GM12875 (cell line): ENCODE measurements at regions not wholly inside any gene's neighbourhood (a gene's known extent, or its start where the extent isn't known, plus 50 kb on each side); places are given as distances from the start of the nearest gene placed in this dataset.
A peak's percentile ranks its signal among the peaks of the same experiment; 100 is the strongest.
"Not testable (repeated sequence)": the region's sequence is repeated elsewhere in the genome, so short reads cannot be mapped to it uniquely, and the experiment has no call there.

Source experiments
- H3K4me3 ChIP-seq: one replicate; pipeline ENCODE4 v1.5.1; 2011; ENCODE audit warnings: low read depth, low read length, control low read depth
- CTCF ChIP-seq: IDR thresholded peaks from 2 replicates; pipeline ENCODE4 v1.5.1; 2011; ENCODE audit warnings: low read depth, mild to moderate bottlenecking, control low read depth, inconsistent platforms, low read length, moderate library complexity, borderline replicate concordance; ENCODE audit not compliant: insufficient read depth

- TF ChIP-seq CTCF = no peak
- no peak overlapping the region for H3K4me3 ChIP-seq
Observed at GRCh38 chr11:31960126-31960525, 130.7 kb upstream of the RCN1 start.

GRCh38 chr11:31959716-31960115, 131.2 kb upstream of the RCN1 start:
- no peak for TF ChIP-seq CTCF

GRCh38 chr11:31958076-31958735, 132.7 kb upstream of the RCN1 start:
- H3K4me3 ChIP-seq = no peak overlapping the region

More at GRCh38 chr11:31959716-31960115, 131.2 kb upstream of the RCN1 start:
- no peak overlapping the region for H3K4me3 ChIP-seq

GRCh38 chr11:31957674-31958073, 133.2 kb upstream of the RCN1 start:
- no peak for TF ChIP-seq CTCF
- H3K4me3 ChIP-seq = no peak overlapping the region

More at GRCh38 chr11:31958076-31958735, 132.7 kb upstream of the RCN1 start:
- peak; percentile 90 for TF ChIP-seq CTCF

GRCh38 chr11:31956310-31956709, 134.6 kb upstream of the RCN1 start:
- TF ChIP-seq CTCF = no peak
- no peak overlapping the region for H3K4me3 ChIP-seq

GRCh38 chr11:31955838-31956237, 135.0 kb upstream of the RCN1 start:
- TF ChIP-seq CTCF = no peak
- no peak overlapping the region for H3K4me3 ChIP-seq

GRCh38 chr11:31953803-31954327, 137.0 kb upstream of the RCN1 start:
- no peak for TF ChIP-seq CTCF
- H3K4me3 ChIP-seq = no peak overlapping the region

- not testable (repeated sequence) for H3K4me3 ChIP-seq
Observed at GRCh38 chr11:31949733-31950200, 138.6 kb upstream of the PAX6 start.
